Suprapubic skin (tissue), 4 donors: ENCODE measurements at regions not wholly inside any gene's neighbourhood (a gene's known extent, or its start where the extent isn't known, plus 50 kb on each side); places are given as distances from the start of the nearest gene placed in this dataset.

Experiments used
- DNase-seq, 2 donors: peaks; one replicate each; pipeline ENCODE4 v3.0.0-alpha.2; 2019; ENCODE audit warnings: low spot score in 2 of 2
- H3K27ac ChIP-seq: fragments of 200-600 bp; sonication (generic); one replicate; pipeline ENCODE4 v1.5.1; 2019
- H3K27me3 ChIP-seq: fragments of 200-600 bp; sonication (generic); one replicate; pipeline ENCODE4 v1.5.1; 2019
- H3K36me3 ChIP-seq: fragments of 200-600 bp; sonication (generic); one replicate; pipeline ENCODE4 v1.5.1; 2019
- H3K4me1 ChIP-seq: fragments of 200-600 bp; sonication (generic); one replicate; pipeline ENCODE4 v1.5.1; 2019
- H3K4me3 ChIP-seq: fragments of 200-600 bp; sonication (generic); one replicate; pipeline ENCODE4 v1.5.1; 2019; ENCODE audit warnings: mild to moderate bottlenecking
- H3K9me3 ChIP-seq: fragments of 200-600 bp; sonication (generic); one replicate; pipeline ENCODE4 v1.5.1; 2019
- EP300 ChIP-seq: sonication (generic); formaldehyde crosslinking; IDR thresholded peaks from one replicate; pipeline ENCODE4 v1.6.1; 2017; ENCODE audit warnings: antibody characterized with exemption
- POLR2A ChIP-seq, 2 donors: fragments of 450-650 bp; IDR thresholded peaks; one replicate each; pipeline ENCODE4 v1.6.1; 2017; ENCODE audit warnings: antibody characterized with exemption in 2 of 2, mild to moderate bottlenecking in 2 of 2, moderate library complexity in 2 of 2
- POLR2AphosphoS5 ChIP-seq, 3 donors: sonication (generic); formaldehyde crosslinking; IDR thresholded peaks; one replicate each; pipeline ENCODE4 v1.6.1; 2017; ENCODE audit warnings: antibody characterized with exemption in 3 of 3
- WGBS: methylation state at CpG from one replicate; pipeline ENCODE4 v1.1.5; 2018; 5-methylcytosine and 5-hydroxymethylcytosine counted together
- TF ChIP-seq, protein P1 (sequence below), 2 donors: fragments of 200-600 bp in 1 of 2; fragments of 450-650 bp in 1 of 2; sonication (generic) in 1 of 2; IDR thresholded peaks; one replicate each; pipeline ENCODE4 v1.5.1; 2016 to 2019; ENCODE audit warnings: antibody characterized with exemption in 2 of 2, mild to moderate bottlenecking in 1 of 2, moderate library complexity in 1 of 2

DNA sequence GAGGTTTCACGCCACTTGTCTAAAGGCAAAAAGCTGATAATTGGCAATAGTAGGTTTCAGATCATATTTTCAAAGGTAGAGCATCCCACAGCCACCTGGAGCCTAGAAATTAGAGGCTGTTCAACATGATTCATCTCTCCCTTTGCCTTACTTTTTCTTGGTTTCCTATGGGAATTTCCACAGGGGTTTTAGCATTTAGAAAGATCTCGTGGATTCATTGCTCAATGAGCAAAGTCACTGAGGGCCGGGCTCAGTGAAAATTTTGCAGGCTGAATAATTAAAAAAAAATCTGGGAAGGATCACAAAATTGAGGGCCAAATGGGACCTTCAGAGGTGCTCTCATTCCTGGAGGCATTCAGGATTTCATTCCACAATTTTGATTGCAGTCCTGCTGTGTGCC, 137.1 kb downstream of the VAPA start:
- 89% methylated on average over 3 of the region's 3 CpGs for WGBS
- TF ChIP-seq, protein P1, sequence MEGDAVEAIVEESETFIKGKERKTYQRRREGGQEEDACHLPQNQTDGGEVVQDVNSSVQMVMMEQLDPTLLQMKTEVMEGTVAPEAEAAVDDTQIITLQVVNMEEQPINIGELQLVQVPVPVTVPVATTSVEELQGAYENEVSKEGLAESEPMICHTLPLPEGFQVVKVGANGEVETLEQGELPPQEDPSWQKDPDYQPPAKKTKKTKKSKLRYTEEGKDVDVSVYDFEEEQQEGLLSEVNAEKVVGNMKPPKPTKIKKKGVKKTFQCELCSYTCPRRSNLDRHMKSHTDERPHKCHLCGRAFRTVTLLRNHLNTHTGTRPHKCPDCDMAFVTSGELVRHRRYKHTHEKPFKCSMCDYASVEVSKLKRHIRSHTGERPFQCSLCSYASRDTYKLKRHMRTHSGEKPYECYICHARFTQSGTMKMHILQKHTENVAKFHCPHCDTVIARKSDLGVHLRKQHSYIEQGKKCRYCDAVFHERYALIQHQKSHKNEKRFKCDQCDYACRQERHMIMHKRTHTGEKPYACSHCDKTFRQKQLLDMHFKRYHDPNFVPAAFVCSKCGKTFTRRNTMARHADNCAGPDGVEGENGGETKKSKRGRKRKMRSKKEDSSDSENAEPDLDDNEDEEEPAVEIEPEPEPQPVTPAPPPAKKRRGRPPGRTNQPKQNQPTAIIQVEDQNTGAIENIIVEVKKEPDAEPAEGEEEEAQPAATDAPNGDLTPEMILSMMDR (IDR thresholded peaks at IDR 0.05), result no peak
- no peak for TF ChIP-seq EP300
- TF ChIP-seq POLR2A (IDR thresholded peaks at IDR 0.05), result no peak
- TF ChIP-seq POLR2AphosphoS5 (IDR thresholded peaks at IDR 0.05), result no peak
- DNase-seq, result no peak
- Histone ChIP-seq H3K9me3 (no peaks in the 10 kb centered on the region), H3K4me1 (peaks cover 14% of the 10 kb centered on the region), H3K27ac (no peak overlapping the region), H3K4me3 (no peak overlapping the region), H3K27me3 (no peaks in the 10 kb centered on the region), H3K36me3 (no peaks in the 10 kb centered on the region)

DNA sequence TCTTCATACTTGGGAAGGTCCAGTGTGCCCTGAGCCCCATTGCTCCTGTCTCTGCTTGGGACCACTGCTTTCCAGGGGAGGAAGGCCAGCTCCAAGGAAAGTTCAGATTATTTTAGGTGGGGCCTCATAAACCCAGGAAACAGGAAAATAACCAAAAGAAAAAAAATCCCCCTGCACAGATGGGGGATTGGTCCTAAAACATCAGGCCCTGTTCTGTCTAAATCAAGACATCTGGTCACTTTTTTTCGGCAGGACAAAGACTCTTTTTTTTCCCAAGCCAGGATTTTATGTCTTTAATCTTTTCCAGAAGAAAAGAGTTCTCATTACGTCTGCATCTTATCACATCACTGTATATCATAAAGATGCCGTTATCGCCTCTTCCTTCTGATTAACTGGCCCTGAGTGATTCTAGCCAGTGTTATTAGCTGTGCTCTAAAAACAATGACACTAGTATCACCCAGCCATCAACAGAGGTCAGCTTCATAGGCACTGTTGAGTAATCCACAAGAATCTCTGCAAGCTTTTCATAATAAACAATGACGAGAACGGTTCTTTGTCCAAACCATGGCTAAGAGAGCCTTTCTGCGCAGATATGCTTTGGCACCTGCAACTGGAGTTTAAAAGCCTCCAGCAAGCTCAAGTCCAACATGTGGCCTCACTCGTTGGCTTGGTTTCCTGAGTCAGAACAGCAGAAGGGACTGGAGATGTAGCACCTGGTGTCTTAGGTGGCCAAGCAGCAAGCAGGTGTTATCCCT, 138.2 kb downstream of the VAPA start:
- Histone ChIP-seq H3K4me3 (no peak overlapping the region), H3K36me3 (no peaks in the 10 kb centered on the region), H3K4me1 (peaks cover 6% of the 10 kb centered on the region), H3K27ac (peak overlapping the region; percentile 20), H3K27me3 (no peaks in the 10 kb centered on the region), H3K9me3 (no peaks in the 10 kb centered on the region)
- TF ChIP-seq, protein P1 (IDR thresholded peaks at IDR 0.05), result no peak
- TF ChIP-seq POLR2AphosphoS5 (IDR thresholded peaks at IDR 0.05) (no peak), EP300 (no peak), POLR2A (IDR thresholded peaks at IDR 0.05) (no peak)
- WGBS, result 62% methylated on average over 8 of the region's 8 CpGs
- no peak for DNase-seq

DNA sequence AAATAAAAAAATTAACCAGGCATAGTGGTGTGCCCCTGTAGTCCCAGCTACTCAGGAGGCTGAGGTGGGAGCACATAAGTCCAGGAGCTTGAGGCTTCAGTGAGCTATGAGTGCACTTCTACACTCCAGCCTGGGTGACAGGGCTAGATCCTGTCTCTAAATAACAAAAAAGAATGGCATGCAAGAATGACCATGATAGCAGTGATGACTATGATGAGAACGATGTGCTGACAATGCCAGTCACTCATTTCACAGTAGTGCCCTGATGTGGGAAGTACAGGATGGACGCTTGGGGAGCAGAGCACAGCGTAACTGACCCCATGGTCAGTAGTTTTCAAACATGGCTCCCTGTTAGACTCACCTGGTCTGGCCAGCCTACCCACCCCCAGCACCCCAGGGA, 139.1 kb downstream of the VAPA start:
- 100% methylated on average over 3 of the region's 3 CpGs for WGBS
- Histone ChIP-seq H3K4me3 (no peak overlapping the region), H3K36me3 (no peaks in the 10 kb centered on the region), H3K4me1 (peaks cover 14% of the 10 kb centered on the region), H3K27me3 (no peaks in the 10 kb centered on the region), H3K27ac (no peak overlapping the region), H3K9me3 (no peaks in the 10 kb centered on the region)
- TF ChIP-seq POLR2AphosphoS5 (IDR thresholded peaks at IDR 0.05), result no peak
- TF ChIP-seq EP300, result no peak
- TF ChIP-seq POLR2A (IDR thresholded peaks at IDR 0.05), result no peak
- TF ChIP-seq, protein P1 (IDR thresholded peaks at IDR 0.05), result no peak
- DNase-seq, result no peak

GRCh38 chr18:10053861-10054260, 140.0 kb downstream of the VAPA start:
- no peaks in the 10 kb centered on the region for H3K36me3 ChIP-seq
- no peaks in the 10 kb centered on the region for H3K27me3 ChIP-seq
- 98% methylated on average over 5 of the region's 5 CpGs for WGBS
- H3K4me1 ChIP-seq, result peaks cover 24% of the 10 kb centered on the region
- no peak overlapping the region for H3K27ac ChIP-seq
- H3K9me3 ChIP-seq, result no peaks in the 10 kb centered on the region
- no peak overlapping the region for H3K4me3 ChIP-seq
- TF ChIP-seq POLR2AphosphoS5 (IDR thresholded peaks at IDR 0.05), result no peak
- no peak for TF ChIP-seq POLR2A (IDR thresholded peaks at IDR 0.05)
- TF ChIP-seq, protein P1 (IDR thresholded peaks at IDR 0.05), result no peak
- no peak for TF ChIP-seq EP300
- no peak for DNase-seq

DNA sequence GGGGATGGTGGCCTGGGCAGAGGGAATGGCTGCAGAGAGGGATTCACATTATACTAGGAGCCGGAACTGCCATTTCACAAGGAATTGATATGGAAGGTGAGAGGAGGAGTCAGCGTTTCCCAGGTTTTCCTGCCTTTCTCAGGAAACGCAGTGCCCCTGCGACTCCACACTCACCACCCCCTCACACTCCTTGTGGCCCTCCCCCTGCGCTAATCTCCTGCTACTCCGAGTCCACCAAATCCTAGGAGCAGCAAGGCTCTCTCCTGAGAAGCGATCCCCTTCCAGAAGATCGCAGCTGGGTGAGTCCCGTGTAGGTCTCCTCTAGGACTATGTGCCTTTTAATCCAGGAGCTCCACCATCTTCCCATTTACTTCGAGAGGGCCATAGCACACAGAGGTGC, 140.6 kb downstream of the VAPA start:
- Histone ChIP-seq H3K27me3 (no peaks in the 10 kb centered on the region), H3K9me3 (no peaks in the 10 kb centered on the region), H3K27ac (no peak overlapping the region), H3K36me3 (no peaks in the 10 kb centered on the region), H3K4me1 (peaks cover 29% of the 10 kb centered on the region), H3K4me3 (no peak overlapping the region)
- no peak for DNase-seq
- TF ChIP-seq POLR2AphosphoS5 (IDR thresholded peaks at IDR 0.05) (no peak), POLR2A (IDR thresholded peaks at IDR 0.05) (no peak), EP300 (no peak)
- TF ChIP-seq, protein P1 (IDR thresholded peaks at IDR 0.05), result no peak
- WGBS, result 94% methylated on average over 10 of the region's 10 CpGs
